ENCODE measurements at regions not wholly inside any gene's neighbourhood (a gene's known extent, or its start where the extent isn't known, plus 50 kb on each side); places are given as distances from the start of the nearest gene placed in this dataset.

GRCh38 chr2:163456953-163457743 lies 278.7 kb downstream of the FIGN start:
- DNase-seq, result no peak

GRCh38 chr2:163455815-163456214 lies 280.0 kb downstream of the FIGN start:
- DNase-seq, result no peak

DNA sequence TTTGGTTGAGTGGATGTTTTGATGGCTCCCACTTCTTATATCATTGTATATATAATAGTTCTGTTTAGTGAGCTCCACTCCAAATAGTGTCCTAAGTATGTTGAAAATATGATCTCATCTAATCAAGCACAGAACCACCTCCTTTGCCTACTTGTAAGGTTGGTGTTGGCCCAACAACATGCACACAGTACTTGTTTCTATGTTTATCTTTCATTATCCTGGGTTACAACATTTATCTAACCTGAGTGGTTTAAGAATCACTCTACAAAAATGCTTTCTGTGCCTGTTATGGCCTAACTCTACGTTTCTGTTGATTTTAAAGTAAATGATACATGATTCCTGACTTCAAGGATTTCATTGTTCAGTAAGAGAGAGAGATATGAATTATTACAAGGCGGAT lies 281.9 kb downstream of the FIGN start:
- DNase-seq, result no peak

- DNase-seq, result no peak
Measured at GRCh38 chr2:163441603-163442002, 294.2 kb downstream of the FIGN start.

GRCh38 chr2:163436963-163437362 lies 298.8 kb downstream of the FIGN start:
- DNase-seq, result no peak

DNA sequence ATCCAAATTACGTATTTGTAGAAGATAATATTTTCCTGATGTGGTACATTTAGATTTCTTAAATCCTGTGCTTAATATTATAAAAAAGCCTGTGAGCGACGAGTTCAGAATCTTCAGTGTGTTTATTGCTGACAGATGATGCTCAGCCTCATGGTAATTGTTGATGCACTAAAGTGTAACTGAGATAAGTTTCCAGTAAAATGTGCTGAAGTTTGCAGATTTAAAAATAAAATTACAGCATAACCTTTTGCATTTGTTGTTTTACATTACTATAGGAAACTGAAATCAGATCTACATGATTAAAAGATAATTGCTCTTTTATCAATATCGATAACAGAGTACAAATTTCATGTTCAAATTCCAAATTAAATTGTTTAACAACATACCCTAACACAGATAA lies 307.6 kb downstream of the FIGN start:
- no peak for DNase-seq

DNA sequence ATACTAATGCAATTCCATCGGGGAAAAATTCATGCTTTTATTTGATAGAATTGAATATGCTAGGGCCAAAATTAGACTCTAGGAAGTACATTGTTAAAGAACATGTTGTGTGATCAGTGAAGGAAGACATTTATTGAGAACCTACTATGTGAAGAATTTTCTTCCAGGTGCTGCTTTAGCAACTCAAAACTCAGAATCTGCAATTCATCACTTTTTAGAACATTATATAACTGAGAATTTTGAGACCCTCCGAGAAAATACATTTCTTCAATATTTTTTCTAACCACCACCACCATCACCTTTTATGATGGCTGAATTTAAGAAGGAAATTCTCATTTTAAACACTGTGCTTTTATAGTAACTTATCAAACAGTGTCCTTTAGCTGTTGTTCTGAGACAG lies 315.2 kb downstream of the FIGN start:
- no peak for DNase-seq

- DNase-seq, result peak; percentile 37
Measured at GRCh38 chr2:163419000-163419830, 316.6 kb downstream of the FIGN start.

DNA sequence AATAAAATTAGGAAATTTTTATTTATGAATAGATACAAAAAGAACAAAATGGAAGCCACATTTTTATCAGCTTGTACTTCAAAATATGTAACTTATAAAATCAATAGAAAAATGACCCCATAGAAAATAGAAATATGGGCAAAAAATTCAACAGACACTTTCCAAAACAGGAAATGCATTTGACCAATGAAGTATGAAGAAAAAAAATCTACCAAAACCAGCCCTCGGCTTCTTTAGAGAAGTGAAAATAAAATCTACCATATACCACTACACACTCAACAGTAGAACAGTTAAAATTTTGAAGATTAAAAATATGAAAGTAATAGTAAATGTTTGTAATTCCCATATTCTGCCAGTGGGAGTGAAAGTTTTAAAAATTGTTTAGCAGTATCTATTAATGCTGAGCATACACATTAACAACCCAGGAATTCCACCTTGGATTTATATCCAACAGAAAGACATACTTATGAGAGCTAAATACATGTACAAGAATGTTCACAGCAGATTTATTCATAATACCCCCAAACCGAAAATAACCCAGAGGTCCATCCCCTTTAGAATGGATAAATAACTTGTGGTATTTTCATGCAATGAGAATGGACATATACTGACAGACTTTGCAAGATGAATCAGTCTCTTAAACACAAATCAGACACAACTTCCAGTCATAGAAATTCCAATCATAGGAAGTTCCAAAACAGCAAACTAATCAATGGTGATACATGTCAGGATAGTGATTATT lies 318.0 kb downstream of the FIGN start:
- no peak for DNase-seq

- no peak for DNase-seq
Measured at GRCh38 chr2:163414121-163414520, 321.7 kb downstream of the FIGN start.

DNA sequence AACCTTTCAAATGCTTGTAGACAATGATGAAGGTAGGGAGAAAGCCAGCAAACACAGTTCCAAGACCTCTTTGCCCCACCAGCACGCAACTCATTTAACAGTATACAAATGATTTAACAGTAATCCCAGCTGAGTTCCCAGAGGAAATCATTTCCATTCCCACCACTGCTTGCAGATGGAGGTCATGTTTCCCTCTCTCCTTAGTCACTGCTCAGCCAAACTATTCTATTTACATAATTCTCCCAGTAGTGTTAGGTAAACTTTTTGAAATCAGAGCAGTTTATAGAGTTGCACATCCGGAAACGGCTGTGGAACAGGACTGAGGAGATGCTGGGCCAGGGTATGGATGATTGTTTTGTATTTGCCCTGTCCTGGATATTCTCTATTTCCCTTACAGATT lies 328.5 kb downstream of the FIGN start:
- DNase-seq, result no peak

DNA sequence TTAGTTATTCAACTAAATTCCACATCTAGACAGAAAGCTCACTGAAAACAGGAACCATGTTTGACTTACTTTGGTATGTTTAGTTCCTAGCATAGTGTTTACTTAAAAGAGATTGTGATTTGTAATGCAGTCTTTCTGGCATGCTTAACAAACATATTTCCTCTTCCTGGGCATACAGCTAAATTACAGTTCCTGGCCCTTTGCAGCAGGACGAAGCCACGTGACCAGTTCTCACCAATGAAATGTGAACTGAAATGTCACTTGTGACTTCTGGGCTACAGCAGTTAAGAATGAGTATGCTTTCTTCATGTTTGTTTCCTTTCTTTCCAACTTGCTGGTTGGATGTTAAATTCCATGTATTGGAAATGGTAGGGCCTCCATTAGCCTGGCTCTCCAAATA lies 330.5 kb downstream of the FIGN start:
- DNase-seq, result no peak

DNA sequence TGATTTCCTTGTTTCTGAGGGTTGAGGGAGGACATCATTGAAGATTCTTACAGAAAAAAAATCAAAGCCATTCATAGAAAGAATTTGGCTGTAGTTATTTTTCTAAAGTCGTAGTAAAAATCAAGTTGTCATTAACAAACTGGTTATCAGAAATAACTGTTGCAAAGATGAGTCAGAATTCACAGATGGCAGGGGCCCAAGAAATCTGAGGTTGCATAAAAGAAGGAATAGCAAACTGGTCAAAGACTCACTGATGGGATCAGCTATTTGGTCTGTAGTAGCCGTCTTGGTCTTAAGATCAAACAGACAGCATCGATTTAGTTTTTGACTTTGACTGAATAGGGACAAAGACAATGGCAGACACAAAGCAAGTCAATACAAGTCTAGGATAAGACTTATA lies 334.3 kb downstream of the FIGN start:
- peak; percentile 5 for DNase-seq

GRCh38 chr2:163397451-163397850 lies 338.4 kb downstream of the FIGN start:
- no peak for DNase-seq

- DNase-seq, result no peak
Measured at GRCh38 chr2:163395602-163396001, 340.2 kb downstream of the FIGN start.

GRCh38 chr2:163389838-163390237 lies 346.0 kb downstream of the FIGN start:
- DNase-seq, result no peak

DNA sequence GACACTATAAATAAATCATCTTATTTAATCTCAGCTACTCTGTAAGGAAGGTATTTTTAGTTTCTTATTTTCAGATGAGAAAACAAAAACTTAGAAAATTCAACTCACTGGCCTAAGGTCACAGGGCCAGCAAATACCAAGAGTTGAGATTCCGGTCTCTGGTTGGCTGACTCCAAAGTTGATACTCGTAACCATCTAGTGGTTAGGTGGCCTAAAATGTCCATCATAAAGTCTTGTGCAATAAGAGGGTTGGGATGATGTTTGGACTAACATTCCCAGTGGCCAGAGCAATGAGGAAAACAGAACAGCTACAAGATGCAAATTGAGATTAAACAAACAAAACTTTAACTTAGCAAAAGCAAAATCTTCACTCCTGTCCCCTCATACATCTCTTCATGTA lies 360.3 kb downstream of the FIGN start:
- no peak for DNase-seq

- DNase-seq, result no peak
Measured at GRCh38 chr2:163375070-163375469, 360.7 kb downstream of the FIGN start.

DNA sequence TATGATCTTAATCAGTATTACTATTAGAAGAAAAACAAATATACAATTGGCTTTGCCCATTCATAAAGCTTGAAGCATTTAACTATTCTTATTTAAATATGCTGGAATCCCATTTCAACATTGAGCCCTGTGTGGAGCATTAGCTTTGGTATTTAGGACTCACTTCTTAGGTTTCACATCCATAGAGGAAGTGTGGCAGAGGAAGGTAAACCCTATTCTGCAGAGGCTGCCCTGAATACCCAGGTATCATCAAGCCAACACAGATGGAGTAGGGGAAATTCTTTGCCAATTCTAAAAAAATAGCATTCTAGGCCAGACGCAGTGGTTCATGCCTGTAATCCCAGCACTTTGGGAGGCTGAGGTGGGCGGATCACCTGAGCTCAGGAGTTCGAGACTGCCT lies 361.5 kb downstream of the FIGN start:
- DNase-seq, result no peak

DNA sequence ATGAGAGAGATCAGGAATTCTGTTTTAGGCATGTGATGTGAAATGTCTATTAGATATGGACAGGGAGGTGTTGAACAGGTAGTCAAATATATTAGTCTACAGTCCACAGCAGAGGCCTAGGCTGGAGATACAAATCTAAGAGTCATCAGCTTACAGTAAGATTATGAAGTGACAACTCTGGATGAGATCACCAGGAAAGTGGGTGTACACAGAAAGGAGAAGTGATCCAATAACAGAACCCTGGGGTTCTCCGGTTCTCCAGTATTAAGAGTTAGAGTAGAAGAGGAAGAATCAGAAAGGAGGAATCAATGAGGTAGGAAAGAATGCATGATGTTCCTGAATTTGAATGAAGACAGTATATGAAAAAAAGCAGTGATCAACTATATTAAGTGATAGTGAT lies 362.3 kb downstream of the FIGN start:
- DNase-seq, result no peak

DNA sequence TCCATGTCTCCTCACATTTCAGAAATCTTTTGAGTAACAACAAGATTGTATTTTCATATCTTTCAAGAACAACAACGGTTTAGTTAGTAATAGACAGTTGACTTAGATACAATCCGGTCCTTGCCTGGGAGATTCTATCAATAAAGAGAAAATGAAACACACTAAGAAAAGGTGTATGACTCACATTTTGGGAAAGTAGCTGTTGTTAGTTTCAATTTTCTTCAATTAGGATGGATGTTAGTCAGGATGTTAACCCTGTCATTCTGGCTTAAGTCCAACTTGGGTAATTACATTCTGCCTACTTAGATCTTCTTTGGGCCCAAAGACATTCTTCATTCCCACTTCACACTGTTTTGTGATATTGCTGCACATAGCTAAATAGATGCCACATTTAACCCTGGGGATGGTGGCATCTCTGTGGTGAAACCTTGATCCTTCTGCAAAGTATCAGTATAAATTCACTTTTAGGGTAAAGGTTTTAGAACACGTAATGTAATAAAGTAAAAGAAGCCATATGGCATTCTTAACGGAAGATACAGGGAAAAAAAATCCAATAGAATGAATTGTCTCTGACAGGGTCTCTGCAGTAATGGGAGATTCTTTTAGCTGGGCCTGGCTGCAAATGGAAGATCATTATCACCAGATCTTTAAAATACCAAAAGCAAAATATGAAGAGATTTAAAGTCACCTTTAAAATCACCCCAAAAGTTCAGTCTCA lies 365.5 kb downstream of the FIGN start:
- DNase-seq, result no peak

- DNase-seq, result no peak
Measured at GRCh38 chr2:163369111-163369510, 366.7 kb downstream of the FIGN start.

- no peak for DNase-seq
Measured at GRCh38 chr2:163368655-163369054, 367.2 kb downstream of the FIGN start.

Measured in dermis blood vessel endothelial cell (primary cell).